ENCODE measurements at regions not wholly inside any gene's neighbourhood (a gene's known extent, or its start where the extent isn't known, plus 50 kb on each side); places are given as distances from the start of the nearest gene placed in this dataset.

DNA sequence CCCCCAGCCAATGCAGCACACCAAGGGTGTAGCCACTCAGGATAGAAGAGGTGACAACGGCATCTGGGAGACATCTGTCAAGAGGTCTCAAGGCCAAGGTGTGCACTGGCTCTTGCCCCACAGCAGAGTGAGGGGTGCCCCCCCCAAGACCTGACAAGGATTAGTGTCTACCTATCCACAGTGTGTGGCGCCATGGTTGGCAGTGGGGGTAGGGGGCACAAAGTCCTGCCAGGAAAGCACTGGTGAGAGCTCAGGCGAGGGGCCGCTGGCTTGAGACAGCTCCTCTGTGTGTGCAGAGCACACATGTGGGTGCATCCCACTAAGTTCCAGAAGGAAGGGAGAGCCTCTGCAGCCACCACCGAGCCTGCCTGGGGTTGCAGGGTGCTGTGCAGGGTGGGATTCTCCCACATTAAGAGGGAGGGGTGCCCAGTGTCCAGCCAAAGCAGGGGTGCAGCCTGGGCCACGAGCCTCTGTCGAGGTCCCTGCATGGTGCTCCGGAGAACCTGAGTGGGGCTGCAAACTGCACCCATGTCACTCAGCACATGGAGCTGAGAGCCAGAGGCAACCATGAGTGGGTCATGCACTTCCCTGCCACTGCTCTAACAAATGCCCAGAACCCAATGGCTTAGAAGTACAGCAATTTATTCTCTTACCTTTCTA lies 311.2 kb upstream of the HDAC4 start:
- no peak for DNase-seq (ENCODE audit: low read depth)
- no peak overlapping the region for H3K4me3 ChIP-seq (ENCODE audit: control insufficient read depth, low read depth, low read length)
- TF ChIP-seq, protein P1, sequence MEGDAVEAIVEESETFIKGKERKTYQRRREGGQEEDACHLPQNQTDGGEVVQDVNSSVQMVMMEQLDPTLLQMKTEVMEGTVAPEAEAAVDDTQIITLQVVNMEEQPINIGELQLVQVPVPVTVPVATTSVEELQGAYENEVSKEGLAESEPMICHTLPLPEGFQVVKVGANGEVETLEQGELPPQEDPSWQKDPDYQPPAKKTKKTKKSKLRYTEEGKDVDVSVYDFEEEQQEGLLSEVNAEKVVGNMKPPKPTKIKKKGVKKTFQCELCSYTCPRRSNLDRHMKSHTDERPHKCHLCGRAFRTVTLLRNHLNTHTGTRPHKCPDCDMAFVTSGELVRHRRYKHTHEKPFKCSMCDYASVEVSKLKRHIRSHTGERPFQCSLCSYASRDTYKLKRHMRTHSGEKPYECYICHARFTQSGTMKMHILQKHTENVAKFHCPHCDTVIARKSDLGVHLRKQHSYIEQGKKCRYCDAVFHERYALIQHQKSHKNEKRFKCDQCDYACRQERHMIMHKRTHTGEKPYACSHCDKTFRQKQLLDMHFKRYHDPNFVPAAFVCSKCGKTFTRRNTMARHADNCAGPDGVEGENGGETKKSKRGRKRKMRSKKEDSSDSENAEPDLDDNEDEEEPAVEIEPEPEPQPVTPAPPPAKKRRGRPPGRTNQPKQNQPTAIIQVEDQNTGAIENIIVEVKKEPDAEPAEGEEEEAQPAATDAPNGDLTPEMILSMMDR (conservative IDR thresholded peaks at IDR 0.05; ENCODE audit: control insufficient read depth, insufficient read depth, low read depth, low read length): no peak

DNA sequence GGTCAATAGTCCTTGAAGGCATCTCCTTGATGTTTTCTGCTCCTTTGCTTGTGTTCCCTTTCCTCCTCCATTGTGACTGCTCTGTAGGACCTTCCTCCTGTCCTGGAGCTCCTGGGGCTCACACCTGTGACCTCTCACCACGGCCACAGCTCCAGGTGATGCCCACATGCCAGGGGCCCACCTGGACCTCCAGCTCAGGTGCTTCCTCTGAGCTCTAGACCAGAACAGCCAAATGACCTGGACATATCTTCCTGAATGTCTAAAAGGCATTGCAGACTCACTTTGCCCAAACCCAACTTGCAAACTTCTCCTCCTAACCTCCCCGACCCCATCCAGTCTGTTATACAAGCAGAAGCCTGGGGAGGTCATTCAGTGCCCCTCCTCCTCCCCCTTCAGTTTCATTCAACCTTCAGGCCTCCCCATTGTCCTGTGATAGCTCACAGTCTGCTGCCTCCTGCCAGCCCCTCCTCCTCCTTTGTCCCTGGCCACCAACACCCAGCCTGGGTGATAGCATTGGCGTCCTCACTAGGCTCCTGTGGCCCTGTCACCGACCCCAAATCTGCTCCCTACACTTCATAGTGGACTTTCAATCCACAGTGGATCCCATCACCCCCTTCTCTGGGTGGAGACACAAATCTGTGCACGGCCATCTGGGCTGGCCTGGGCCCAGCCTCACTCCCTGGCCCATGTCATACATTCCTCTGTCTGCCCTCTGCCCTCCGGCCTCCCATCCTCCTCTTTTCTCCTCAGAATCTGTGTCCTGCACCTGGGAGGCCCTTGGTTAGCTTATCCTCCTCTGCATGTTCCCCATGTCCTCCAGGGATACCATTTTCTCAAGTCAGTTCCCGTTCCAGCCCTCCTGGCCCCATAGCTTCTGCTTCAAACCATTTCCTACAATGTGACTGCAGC lies 310.4 kb upstream of the HDAC4 start:
- no peak overlapping the region for H3K4me3 ChIP-seq (ENCODE audit: control insufficient read depth, low read depth, low read length)
- TF ChIP-seq, protein P1 (conservative IDR thresholded peaks at IDR 0.05; ENCODE audit: control insufficient read depth, insufficient read depth, low read depth, low read length): no peak
- DNase-seq (ENCODE audit: low read depth): no peak

DNA sequence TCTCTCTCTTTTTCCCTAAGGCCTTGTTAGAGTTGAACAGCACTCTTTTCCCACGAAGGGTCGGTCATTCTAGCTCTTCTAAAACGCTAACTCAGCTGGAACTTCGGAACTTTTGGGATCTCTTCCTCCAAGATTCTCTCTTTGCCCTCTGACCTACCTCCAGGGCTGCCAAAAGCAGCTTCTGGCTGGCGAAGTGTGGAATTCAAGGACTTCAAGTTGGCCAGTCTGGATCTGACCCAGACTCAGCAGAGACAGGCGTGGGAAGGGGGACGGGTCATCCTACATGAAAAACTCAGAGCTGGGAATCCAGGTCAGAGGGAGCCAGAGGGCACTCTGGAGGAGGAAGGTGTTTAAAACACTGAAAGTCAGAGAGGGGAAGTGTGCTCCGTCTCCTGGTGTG lies 305.5 kb upstream of the HDAC4 start:
- no peak overlapping the region for H3K4me3 ChIP-seq (ENCODE audit: control insufficient read depth, low read depth, low read length)
- no peak for DNase-seq (ENCODE audit: low read depth)
- TF ChIP-seq, protein P1 (conservative IDR thresholded peaks at IDR 0.05; ENCODE audit: control insufficient read depth, insufficient read depth, low read depth, low read length): no peak

DNA sequence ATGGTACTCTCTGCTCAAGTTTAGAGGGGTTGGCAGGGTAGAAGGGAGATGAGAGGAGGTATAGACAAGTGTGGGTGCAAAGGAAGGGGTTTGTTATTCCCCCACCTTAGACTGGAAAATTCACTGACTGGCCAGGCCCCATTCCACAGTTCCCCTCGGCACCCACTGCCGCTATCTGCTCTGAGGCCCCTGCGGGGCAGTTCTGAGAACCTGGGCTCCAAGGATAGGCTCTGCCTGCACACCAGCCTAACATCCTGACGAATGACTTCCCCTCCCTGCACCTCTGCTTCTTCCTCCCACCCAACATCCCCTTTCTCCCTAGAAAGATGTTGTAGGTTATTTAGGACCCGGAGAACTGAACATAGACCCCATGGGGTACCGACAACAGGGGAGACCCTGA lies 303.9 kb upstream of the HDAC4 start:
- TF ChIP-seq, protein P1 (conservative IDR thresholded peaks at IDR 0.05; ENCODE audit: control insufficient read depth, insufficient read depth, low read depth, low read length): no peak
- H3K4me3 ChIP-seq (ENCODE audit: control insufficient read depth, low read depth, low read length): no peak overlapping the region
- DNase-seq (ENCODE audit: low read depth): no peak

DNA sequence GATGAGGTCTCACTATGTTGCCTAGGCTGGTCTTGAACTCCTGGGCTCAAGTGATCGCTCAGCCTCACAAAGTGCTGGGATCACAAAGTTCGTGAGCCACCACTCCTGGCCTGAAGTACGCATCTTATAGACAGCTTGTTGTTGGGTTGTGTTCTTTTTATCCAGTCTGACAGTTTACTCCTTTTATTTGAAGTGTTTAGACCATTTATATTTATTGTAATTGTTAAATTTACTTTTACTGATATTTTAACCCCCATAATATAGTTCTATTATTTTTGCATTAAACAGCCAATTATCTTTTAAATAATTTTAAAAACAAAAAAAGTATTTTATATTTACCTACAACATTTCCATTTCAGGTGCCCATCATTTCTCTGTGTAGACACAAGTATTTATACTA lies 303.0 kb upstream of the HDAC4 start:
- H3K4me3 ChIP-seq (ENCODE audit: control insufficient read depth, low read depth, low read length): no peak overlapping the region
- no peak for DNase-seq (ENCODE audit: low read depth)
- TF ChIP-seq, protein P1 (conservative IDR thresholded peaks at IDR 0.05; ENCODE audit: control insufficient read depth, insufficient read depth, low read depth, low read length): no peak

DNA sequence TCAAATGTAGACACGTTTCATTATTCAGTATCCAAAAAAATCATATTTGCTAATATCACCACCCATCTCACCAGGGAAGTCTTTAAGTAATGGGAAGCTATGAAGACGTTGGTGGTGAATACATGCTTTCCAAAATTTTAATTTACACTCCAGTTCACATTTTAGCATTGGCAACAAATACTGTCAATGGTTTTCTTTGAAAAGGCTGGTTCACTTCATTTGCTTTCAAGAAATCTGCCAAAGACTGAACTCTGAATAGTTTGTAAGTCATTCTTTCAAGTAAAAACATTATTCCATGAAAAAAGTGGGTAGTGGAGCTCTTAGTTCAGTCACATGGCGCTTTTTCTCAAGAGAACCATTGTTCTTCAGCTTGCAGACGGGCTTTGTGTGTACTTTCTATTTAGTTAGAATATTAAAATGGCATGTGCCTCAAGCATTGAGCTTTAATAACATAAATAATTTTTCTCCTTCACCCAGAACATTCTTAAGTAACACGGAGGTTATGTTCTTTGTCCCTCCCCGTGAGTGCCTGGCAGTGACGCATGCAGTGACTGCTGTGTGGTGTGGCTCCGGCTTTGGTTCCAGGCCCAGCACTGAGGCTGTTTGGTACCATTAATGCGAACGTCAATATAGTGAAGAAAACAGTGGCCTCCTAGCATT lies 300.0 kb upstream of the HDAC4 start:
- TF ChIP-seq, protein P1 (conservative IDR thresholded peaks at IDR 0.05; ENCODE audit: control insufficient read depth, insufficient read depth, low read depth, low read length): no peak
- H3K4me3 ChIP-seq (ENCODE audit: control insufficient read depth, low read depth, low read length): no peak overlapping the region
- no peak for DNase-seq (ENCODE audit: low read depth)
